HG03442 (cell line): ENCODE measurements at regions not wholly inside any gene's neighbourhood (a gene's known extent, or its start where the extent isn't known, plus 50 kb on each side); places are given as distances from the start of the nearest gene placed in this dataset.
A peak's percentile ranks its signal among the peaks of the same experiment; 100 is the strongest.

Experiments
- ATAC-seq: cut with Tn5 transposase; IDR thresholded peaks from one replicate; pipeline ENCODE4 v1.9.1; 2021; ENCODE audit warnings: mild to moderate bottlenecking, moderate library complexity; ENCODE audit not compliant: unreplicated experiment

- ATAC-seq: no peak
Measured at GRCh38 chr10:33524966-33525365, 190.5 kb upstream of the NRP1 start.

- no peak for ATAC-seq
Measured at GRCh38 chr10:33524041-33524440, 189.6 kb upstream of the NRP1 start.

GRCh38 chr10:33523236-33523792 lies 188.8 kb upstream of the NRP1 start:
- ATAC-seq: no peak

- ATAC-seq: no peak
Measured at GRCh38 chr10:33521904-33522303, 187.4 kb upstream of the NRP1 start.

- ATAC-seq: no peak
Measured at GRCh38 chr10:33521062-33521461, 186.6 kb upstream of the NRP1 start.

- ATAC-seq: no peak
Measured at GRCh38 chr10:33520223-33520622, 185.8 kb upstream of the NRP1 start.

DNA sequence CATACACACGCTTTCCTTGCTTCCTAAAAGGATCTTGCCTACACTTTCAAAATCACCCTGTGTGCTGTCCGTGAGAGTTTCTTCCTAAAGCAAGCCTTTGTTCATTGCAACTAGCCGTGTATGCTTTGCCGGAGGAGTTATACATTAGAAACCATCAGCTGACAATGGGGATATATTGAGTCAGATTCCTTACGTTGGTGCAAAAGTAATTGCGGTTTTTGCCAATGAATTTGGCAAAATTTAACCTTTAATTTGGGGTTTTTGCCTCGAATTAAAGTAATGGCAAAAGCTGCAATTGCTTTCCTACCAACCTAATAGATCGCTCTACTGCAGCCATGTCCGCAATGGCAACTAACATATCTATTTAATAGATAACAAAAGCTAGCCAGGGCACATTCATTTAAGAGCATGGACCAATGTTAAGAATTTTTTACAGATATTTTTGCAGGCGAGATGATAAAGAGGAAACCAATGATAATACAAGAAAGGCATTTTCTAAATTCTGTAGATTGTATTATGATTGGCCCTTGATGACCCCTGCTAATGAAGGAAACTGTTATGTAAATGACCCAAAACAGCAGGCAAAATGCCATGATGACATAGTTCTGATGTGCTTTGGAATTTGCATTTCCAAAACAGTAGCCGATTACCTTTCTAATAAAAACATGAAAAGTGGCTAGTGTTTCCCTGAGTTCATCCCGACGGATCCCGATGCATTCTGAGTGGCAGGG lies 184.8 kb upstream of the NRP1 start:
- no peak for ATAC-seq

DNA sequence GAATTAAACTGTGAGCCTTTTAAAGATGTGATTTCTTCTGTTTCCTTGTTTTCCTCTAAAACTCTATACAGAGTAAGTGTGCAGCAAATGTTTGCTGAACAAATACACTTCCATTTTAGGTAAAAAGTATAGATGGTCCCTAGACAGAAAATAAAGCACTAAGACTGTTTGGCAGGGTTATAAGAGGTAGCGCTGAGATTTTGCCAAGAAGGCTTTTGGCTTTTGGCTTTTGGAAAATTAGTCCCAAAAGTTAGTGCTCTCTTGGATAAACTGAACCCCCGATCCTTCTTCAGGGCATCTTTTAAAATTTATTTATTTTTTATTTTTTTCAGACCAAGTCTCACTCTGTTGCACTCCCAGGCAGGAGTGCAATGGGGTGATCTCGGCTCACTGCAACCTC lies 175.7 kb upstream of the NRP1 start:
- no peak for ATAC-seq

GRCh38 chr10:33509231-33509831 lies 174.9 kb upstream of the NRP1 start:
- ATAC-seq: peak; percentile 91

DNA sequence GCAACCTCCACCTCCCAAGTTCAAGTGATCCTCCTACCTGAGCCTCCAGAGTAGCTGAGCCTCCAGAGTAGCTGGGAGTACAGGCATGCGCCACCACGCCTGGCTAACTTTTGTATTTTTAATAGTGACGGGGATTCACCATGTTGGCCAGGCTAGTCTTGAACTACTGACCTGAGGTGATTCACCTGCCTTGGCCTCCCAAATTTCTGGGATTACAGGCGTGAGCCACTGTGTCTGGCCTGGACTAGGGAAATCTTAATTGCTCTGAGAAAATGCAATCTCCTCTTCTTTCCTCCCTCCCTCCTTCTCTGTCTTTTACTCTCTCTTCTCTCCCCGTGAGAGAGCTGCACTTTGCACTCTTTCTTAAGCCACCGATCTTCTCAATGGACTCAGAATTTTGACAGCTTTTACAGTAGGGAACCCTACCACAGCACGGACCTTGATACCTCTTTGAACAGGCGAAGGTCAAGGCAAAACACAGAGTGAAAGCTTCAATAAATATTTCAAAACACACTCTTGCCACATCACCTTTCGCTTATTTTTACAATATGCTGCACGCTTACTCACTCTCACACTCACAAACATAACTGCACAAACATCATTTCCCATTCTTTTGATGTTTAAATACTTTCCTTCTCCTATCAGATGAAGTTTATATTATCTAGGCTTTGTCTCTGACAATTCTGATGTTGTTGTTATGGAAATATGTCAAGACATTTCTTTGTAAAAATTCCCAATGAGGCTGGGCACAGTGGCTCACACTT lies 173.4 kb upstream of the NRP1 start:
- ATAC-seq: no peak

- peak; percentile 81 for ATAC-seq
Measured at GRCh38 chr10:33506838-33507661, 172.6 kb upstream of the NRP1 start.

GRCh38 chr10:33506391-33506790 lies 171.9 kb upstream of the NRP1 start:
- ATAC-seq: no peak

- no peak for ATAC-seq
Measured at GRCh38 chr10:33501161-33501560, 166.7 kb upstream of the NRP1 start.

DNA sequence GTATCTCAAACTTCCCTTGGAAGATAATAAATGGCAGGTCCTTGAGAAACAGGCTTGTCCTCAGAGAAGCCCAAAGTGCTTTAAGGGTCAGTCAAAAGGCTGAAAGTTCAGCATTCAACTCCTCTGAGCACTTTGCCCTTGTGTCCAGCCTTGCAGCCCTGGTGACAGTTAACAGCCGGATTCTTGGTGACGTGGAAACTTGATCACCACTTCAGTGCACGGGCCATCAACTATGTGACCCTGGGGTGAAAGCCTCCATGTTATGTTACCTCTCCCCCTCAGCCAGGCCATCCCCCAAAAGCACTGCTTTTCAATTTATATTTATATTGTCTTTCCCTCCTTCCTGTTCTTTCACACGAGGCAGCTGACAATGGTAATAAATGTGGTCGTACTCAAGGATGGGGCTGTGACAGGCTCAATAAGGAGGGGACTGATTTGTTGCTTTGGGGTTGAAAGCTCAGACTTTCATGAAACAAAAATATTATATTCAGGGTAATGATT lies 164.0 kb upstream of the NRP1 start:
- ATAC-seq: no peak

GRCh38 chr10:33497338-33497737 lies 162.9 kb upstream of the NRP1 start:
- no peak for ATAC-seq

DNA sequence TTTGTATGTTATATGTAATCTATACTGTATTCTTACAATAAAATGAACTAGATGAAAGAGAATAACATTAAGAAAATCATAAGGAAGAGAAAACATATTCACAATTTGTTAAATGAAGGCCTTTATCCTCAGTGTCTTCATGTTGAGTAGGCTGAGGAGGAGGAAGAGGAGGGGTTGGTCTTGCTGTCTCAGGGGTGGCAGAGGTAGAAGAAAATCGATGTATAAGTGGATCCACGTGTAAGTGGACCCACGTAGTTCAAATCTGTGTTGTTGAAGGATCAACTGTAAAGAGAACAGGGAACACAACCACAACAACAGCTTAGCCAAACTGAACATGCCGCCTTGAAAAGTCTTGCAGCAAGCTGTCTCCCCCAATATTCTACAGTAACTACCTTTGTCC lies 161.6 kb upstream of the NRP1 start:
- no peak for ATAC-seq

DNA sequence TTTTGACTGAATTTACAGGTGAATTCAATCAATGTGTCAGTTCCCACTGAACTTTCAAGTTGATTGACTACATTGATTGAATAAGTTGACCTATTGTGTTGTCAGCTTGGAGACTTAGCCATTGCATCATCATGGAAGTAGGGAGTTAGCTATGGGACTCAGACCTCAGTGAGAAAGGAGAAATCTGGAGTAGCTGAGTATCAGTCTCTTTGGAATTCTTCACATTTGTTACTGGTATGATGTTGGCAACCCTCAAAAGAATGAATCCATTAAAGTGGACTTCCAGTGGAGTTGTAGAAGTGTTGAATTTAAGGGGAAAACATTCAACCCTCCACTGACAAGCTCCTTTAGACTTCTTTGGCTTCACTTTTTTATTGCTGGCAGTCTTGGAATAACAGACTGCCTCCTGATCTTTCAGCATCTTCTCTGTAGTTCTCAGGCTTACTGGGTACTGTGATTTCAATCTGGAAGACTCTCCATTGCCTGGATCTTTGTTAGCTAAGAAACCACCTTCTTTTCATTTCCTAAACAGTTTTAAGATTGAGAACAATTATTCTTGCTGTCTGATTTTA lies 160.3 kb upstream of the NRP1 start:
- no peak for ATAC-seq

DNA sequence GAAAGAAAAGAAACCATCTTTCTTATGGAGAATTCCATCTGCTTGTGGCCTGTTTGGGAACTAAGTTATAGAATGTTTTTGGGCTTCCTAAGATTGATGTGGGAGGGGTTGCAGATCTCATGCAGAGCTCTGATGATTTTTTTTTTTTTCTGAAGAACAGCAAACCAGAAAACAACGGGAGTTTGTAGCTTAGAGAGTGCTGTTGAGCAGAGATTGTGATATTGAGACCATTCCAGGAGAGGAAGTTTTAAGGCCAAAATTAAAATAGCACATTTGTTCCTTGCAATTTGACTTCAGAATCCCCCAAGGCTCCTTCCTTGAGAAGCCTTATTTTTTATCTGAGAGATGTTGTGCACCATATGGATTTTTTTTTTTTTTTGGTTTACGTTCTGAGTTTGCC lies 159.5 kb upstream of the NRP1 start:
- no peak for ATAC-seq

DNA sequence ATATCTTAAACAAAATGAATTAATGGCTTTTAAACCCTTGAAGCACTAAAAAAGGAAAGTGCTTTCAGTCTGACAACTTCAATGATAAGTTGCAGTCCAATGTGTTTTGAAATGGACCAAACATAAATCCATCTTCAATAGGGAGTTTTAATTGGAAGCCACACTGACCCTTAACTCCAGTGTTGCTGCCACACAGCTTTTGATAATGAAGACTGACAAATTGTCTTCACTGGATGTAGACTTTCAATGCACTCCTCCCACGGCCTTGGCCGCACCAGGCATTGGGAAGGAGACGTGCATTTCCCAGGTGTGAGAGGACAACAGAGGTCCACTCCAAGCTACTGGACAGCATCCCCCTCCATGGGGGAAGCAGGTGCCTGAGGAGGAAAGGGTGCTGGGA lies 159.0 kb upstream of the NRP1 start:
- no peak for ATAC-seq

- ATAC-seq: no peak
Measured at GRCh38 chr10:33492701-33493345, 158.4 kb upstream of the NRP1 start.
